Epithelial cell of esophagus (primary cell): ENCODE measurements at regions not wholly inside any gene's neighbourhood (a gene's known extent, or its start where the extent isn't known, plus 50 kb on each side); places are given as distances from the start of the nearest gene placed in this dataset.

Experiments
- DNase-seq: peaks from one replicate; pipeline ENCODE4 v3.0.0; 2010; ENCODE audit warnings: low read depth
- H3K4me3 ChIP-seq: 2 replicates; pipeline ENCODE4 v1.5.1; 2011; ENCODE audit warnings: mild to moderate bottlenecking, low read length, control low read depth
- TF ChIP-seq, protein P1 (sequence below): IDR thresholded peaks from 2 replicates; pipeline ENCODE4 v1.5.1; 2011; ENCODE audit warnings: low read depth, mild to moderate bottlenecking, low read length, control low read depth, inconsistent platforms; ENCODE audit not compliant: insufficient read depth; ENCODE audit errors: missing control alignments

DNA sequence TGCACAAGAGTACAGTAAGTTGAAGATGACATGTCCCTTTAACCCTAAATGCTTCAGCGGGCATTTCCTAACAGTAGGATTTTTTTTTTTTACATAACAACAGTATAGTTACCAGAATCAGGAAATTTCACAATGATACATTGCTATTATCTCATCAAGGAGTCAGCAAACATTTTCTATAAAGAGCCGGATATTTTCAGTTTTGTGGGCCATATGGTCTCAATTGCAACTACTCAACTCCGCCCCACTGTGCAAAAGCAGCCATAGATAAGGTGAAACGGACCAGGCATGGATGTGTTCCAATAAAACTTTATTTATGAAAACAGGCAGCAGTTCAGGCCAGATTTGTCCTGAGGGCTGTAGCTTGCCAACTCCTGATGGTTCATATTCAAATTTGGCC is 130.6 kb downstream of the SMAD6 start:
- H3K4me3 ChIP-seq: no peak overlapping the region
- DNase-seq: peak; percentile 22

DNA sequence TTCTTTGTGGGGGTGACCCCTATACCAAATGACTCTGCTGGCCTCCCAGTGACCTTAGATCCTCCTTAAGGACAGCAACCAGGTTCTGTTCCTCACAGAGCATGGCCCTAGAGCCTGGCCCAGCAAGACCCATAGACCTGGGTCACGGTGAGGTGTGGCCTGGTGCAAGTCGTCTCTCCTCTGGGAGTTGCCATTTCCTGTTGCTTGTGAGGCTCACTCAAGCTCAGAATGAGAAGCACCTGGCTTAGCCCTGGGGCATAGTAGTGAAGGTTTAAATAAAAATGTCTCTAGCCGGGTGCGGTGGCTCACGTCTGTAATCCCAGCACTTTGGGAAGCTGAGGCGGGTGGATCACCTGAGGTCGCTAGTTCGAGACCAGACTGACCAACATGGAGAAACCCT is 131.3 kb downstream of the SMAD6 start:
- TF ChIP-seq, protein P1, sequence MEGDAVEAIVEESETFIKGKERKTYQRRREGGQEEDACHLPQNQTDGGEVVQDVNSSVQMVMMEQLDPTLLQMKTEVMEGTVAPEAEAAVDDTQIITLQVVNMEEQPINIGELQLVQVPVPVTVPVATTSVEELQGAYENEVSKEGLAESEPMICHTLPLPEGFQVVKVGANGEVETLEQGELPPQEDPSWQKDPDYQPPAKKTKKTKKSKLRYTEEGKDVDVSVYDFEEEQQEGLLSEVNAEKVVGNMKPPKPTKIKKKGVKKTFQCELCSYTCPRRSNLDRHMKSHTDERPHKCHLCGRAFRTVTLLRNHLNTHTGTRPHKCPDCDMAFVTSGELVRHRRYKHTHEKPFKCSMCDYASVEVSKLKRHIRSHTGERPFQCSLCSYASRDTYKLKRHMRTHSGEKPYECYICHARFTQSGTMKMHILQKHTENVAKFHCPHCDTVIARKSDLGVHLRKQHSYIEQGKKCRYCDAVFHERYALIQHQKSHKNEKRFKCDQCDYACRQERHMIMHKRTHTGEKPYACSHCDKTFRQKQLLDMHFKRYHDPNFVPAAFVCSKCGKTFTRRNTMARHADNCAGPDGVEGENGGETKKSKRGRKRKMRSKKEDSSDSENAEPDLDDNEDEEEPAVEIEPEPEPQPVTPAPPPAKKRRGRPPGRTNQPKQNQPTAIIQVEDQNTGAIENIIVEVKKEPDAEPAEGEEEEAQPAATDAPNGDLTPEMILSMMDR: no peak
- H3K4me3 ChIP-seq: no peak overlapping the region
- DNase-seq: peak; percentile 60

More for the DNA sequence above, 130.6 kb downstream of the SMAD6 start:
- TF ChIP-seq, protein P1: no peak

DNA sequence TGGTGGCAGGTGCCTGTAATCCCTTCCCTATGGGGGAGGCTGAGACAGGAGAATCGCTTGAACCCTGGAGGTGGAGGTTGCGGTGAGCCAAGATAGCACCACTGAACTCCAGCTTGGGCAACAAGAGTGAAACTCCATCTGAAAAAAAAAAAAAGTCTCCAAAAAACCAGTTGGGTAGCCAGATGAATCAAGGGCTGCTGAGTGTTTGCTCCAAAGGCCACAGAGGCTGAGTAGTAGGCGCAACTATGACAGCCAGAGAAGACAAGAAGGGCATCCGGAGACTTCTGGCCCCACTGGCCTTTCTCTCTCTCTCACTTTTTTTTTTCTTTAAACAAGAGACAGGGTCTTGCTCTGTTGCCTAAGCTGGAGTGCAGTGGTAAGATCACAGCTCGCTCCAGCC is 131.8 kb downstream of the SMAD6 start:
- TF ChIP-seq, protein P1: no peak
- H3K4me3 ChIP-seq: no peak overlapping the region
- peak; percentile 64 for DNase-seq

DNA sequence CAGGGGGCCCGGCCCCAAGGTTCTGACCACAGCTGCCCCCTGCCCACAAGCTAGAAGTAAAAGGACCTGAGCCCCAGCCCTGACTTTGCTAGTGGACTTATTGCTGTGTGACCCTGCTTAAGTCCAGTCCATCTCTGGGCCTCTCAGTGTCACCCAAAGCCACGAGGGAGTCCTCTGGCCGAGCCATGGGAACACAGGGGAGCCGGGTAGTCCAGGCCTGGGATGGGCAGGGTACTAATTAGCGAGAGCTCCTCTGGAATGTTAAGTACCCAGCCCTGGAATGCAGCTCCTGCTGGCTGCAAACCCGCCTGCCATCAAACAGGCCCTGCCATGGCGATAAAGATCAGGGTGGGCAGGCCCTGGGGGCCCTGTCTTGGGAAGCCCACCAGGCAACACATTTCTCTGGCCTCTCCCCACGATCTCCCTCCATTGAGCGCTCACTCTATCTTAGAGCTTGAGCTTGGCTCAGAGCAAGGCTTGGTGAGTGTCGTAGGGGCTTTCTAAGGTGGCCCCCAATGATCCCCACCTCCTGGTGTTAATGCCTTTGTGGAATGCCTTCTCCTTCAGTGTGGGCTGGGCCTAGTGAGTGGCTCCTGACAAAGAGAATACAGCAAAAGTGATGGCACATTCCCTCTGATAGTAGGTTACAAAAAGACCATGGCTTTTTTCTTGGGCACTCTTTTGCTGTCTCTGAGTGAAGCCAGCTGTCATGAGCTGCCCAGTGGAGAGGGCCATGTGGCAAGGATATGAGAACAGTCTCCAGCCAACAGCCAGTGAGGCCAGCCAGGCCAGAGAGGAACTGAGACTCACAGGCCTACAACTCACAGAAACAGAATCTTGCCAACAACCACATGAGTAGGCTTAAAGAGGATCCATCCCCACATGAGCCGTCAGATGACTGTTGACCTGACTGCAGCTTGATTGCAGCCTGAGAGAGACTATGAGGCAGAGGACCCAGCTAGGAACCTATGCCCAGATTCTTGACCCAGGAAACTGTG is 133.1 kb downstream of the SMAD6 start:
- no peak overlapping the region for H3K4me3 ChIP-seq
- DNase-seq: no peak
- TF ChIP-seq, protein P1: no peak

DNA sequence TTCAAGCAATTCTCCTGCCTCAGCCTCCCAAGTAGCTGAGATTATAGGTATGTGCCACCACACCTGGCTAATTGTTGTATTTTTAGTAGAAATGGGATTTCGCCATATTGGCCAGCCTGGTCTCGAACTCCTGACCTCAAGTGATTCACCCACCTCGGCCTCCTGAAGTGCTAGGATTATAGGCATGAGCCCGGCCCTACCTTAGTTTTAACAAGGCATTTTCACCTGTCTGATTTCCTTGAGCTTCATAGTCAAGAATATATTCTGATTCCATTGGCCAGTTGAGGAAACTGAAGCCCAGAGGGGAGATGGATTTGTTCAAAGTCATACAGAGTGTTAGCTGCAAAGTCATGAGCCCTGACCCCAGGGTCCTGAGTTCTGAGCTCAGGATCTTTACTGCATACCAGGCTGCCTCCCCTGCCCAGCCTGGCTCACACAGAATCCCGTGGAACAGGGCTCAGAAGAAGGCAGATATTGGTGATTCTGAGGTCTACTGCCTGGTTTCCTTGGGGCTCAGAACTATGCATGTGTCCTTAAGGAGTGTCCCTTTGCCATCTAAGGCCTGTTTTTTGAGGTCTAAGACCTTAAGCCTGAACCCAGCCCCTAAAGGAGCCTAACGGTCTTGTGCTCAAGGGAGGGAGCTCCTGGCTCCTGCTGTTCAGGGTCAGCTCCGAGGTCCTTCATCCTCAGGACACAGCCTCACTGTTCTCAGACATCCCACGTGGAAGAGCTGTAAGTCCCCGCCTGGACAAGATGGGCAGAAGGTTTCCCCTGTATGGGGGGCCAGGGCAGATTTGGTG is 134.4 kb downstream of the SMAD6 start:
- DNase-seq: no peak

DNA sequence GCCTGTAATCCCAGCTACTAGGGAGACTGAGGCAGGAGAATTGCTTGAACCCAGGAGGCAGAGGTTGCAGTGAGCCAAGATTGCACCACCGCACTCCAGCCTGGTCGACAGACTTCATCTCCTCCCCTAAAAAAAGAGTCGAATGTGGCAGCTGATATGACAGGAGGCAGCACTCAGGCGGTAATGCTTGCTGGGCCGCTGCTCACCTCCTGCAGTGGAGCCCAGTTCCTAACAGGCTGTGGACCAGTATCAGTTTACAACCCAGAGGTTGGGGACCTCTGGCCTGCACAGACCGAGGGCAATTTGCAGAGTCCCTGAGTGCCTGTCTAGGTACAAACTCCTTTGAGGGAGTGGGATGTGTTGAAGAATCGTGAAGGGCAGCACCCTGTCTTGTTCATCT is 136.2 kb downstream of the SMAD6 start:
- H3K4me3 ChIP-seq: no peak overlapping the region
- no peak for DNase-seq
- TF ChIP-seq, protein P1: no peak

More for the DNA sequence above, 134.4 kb downstream of the SMAD6 start:
- TF ChIP-seq, protein P1: no peak
- H3K4me3 ChIP-seq: no peak overlapping the region
